Right atrium auricular region (tissue), 2 donors: ENCODE measurements at regions not wholly inside any gene's neighbourhood (a gene's known extent, or its start where the extent isn't known, plus 50 kb on each side); places are given as distances from the start of the nearest gene placed in this dataset.
"Not testable (repeated sequence)": the region's sequence is repeated elsewhere in the genome, so short reads cannot be mapped to it uniquely, and the experiment has no call there.

Experiments used
- DNase-seq: peaks from one replicate; pipeline ENCODE4 v3.0.0-alpha.2; 2019; ENCODE audit warnings: low spot score
- H3K27ac ChIP-seq, 2 donors: fragments of 200-600 bp; sonication (generic); 1 replicate in 1 of 2; 2 replicates in 1 of 2; pipeline ENCODE4 v1.5.1; 2016 to 2019
- H3K27me3 ChIP-seq, 2 donors: fragments of 200-600 bp; sonication (generic); one replicate each; pipeline versions ENCODE4 v1.5.1 to v1.6.0; 2017 to 2019
- H3K36me3 ChIP-seq: fragments of 200-600 bp; sonication (generic); one replicate; pipeline ENCODE4 v1.5.1; 2016
- H3K4me1 ChIP-seq, 2 donors: fragments of 200-600 bp; sonication (generic); one replicate each; pipeline versions ENCODE4 v1.5.1 to v1.6.0; 2017 to 2019
- H3K4me3 ChIP-seq, 2 donors: fragments of 200-600 bp; sonication (generic); 1 replicate in 1 of 2; 2 replicates in 1 of 2; pipeline ENCODE4 v1.5.1; 2017 to 2019; ENCODE audit warnings: mild to moderate bottlenecking in 1 of 2, moderate library complexity in 1 of 2
- H3K9me3 ChIP-seq, 2 donors: fragments of 200-600 bp; sonication (generic); one replicate each; pipeline ENCODE4 v1.5.1; 2019
- CTCF ChIP-seq, 2 donors: fragments of 200-600 bp; sonication (generic); IDR thresholded peaks; one replicate each; pipeline ENCODE4 v1.5.1; 2019; ENCODE audit warnings: antibody characterized with exemption in 2 of 2

- Histone ChIP-seq H3K27ac (no peak overlapping the region), H3K4me3 (no peak overlapping the region), H3K27me3 (no peaks in the 10 kb centered on the region), H3K36me3 (no peaks in the 10 kb centered on the region), H3K4me1 (no peaks in the 10 kb centered on the region), H3K9me3 (no peaks in the 10 kb centered on the region)
- DNase-seq = peak; percentile 82
- TF ChIP-seq CTCF (IDR thresholded peaks at IDR 0.05) = no peak
Measured at GRCh38 chr6:137811121-137811915, 55.7 kb upstream of the TNFAIP3 start.

- H3K27ac ChIP-seq = no peak overlapping the region
- H3K36me3 ChIP-seq = no peaks in the 10 kb centered on the region
- no peak for DNase-seq
- H3K4me1 ChIP-seq = no peaks in the 10 kb centered on the region
- H3K9me3 ChIP-seq = no peaks in the 10 kb centered on the region
- H3K27me3 ChIP-seq = no peaks in the 10 kb centered on the region
- no peak for TF ChIP-seq CTCF (IDR thresholded peaks at IDR 0.05)
- no peak overlapping the region for H3K4me3 ChIP-seq
Measured at GRCh38 chr6:137811916-137812553, 55.0 kb upstream of the TNFAIP3 start.

- peaks cover 0 to 5% of the 10 kb centered on the region in 2 donors for H3K4me1 ChIP-seq
- H3K27me3 ChIP-seq = no peaks in the 10 kb centered on the region
- no peak for TF ChIP-seq CTCF (IDR thresholded peaks at IDR 0.05)
- H3K9me3 ChIP-seq = no peaks in the 10 kb centered on the region
- H3K36me3 ChIP-seq = no peaks in the 10 kb centered on the region
- H3K4me3 ChIP-seq = no peak overlapping the region
- no peak overlapping the region for H3K27ac ChIP-seq
- DNase-seq = no peak
Measured at GRCh38 chr6:137813308-137813970, 53.6 kb upstream of the TNFAIP3 start.

GRCh38 chr6:137814030-137814429 is 53.0 kb upstream of the TNFAIP3 start:
- not testable (repeated sequence) for DNase-seq, H3K27ac ChIP-seq

GRCh38 chr6:137815692-137816091 is 51.4 kb upstream of the TNFAIP3 start:
- H3K4me3 ChIP-seq = no peak overlapping the region
- H3K36me3 ChIP-seq = no peaks in the 10 kb centered on the region
- no peak for DNase-seq
- H3K27ac ChIP-seq = no peak overlapping the region
- H3K4me1 ChIP-seq = peaks cover 0 to 16% of the 10 kb centered on the region in 2 donors
- H3K27me3 ChIP-seq = no peaks in the 10 kb centered on the region
- TF ChIP-seq CTCF (IDR thresholded peaks at IDR 0.05) = no peak
- H3K9me3 ChIP-seq = no peaks in the 10 kb centered on the region

More at GRCh38 chr6:137814030-137814429, 53.0 kb upstream of the TNFAIP3 start:
- H3K27me3 ChIP-seq, H3K4me3 ChIP-seq, H3K36me3 ChIP-seq, H3K9me3 ChIP-seq, H3K4me1 ChIP-seq: not testable (repeated sequence)

GRCh38 chr6:137816133-137816579 is 50.9 kb upstream of the TNFAIP3 start:
- no peak for TF ChIP-seq CTCF (IDR thresholded peaks at IDR 0.05)
- H3K4me3 ChIP-seq = no peak overlapping the region
- H3K27me3 ChIP-seq = no peaks in the 10 kb centered on the region
- H3K36me3 ChIP-seq = no peaks in the 10 kb centered on the region
- H3K9me3 ChIP-seq = no peaks in the 10 kb centered on the region
- H3K4me1 ChIP-seq = peaks cover 0 to 20% of the 10 kb centered on the region in 2 donors
- no peak for DNase-seq
- H3K27ac ChIP-seq = no peak overlapping the region
